ENCODE measurements at regions not wholly inside any gene's neighbourhood (a gene's known extent, or its start where the extent isn't known, plus 50 kb on each side); places are given as distances from the start of the nearest gene placed in this dataset.

DNA sequence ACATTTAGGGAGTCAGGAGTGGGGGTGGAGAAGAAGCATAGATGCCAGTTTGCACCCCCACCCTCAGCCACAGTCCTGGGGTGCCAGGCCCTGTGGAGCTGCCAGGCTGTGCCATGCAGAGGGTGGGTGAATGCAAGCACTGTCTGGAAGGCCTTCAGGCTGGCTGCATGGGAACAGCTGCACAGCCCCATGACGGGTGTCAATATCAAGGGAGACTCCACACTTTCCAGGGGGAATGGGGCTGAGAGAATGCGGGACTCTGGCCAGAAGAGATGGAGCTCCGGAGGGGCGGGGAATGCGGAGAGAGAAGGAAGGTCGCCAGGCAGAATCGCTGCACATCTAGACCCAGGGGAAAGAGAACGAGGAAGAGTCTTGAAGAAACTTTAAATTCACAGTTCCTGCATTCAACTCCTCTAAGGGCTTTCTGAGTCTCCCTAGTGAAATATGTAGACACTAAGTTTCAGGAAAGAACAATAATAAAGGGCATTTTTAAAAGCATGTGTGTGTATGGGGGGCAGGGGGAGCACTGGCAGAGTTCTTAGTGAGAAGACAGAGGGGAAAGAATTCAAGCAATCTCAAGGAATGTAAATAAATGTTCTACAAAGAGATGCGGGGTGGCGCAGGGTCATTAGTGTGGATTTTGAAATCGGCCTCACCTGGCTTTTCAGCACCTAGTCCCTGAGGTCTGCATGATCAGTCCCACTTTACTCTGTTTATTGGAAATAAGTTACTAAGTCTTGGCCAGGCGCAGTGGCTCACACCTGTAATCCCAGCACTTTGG is 59.1 kb downstream of the BOD1 start:
- H3K4me1 ChIP-seq = peaks cover 3% of the 10 kb centered on the region
- TF ChIP-seq CTCF (IDR thresholded peaks at IDR 0.05) = no peak
- H2AFZ ChIP-seq = peak overlapping the region; percentile 10
- H3K9me3 ChIP-seq (ENCODE audit: control insufficient read depth, low read length) = no peaks in the 10 kb centered on the region
- no peak overlapping the region for H3K9ac ChIP-seq
- no peak overlapping the region for H3K4me3 ChIP-seq (ENCODE audit: low read depth, low read length)
- H3K27me3 ChIP-seq (ENCODE audit: control insufficient read depth, insufficient read depth, low read length) = no peaks in the 10 kb centered on the region
- H3K36me3 ChIP-seq (ENCODE audit: control insufficient read depth, insufficient read depth, low read length) = no peaks in the 10 kb centered on the region
- no peaks in the 10 kb centered on the region for H3K79me2 ChIP-seq
- H3K4me2 ChIP-seq (ENCODE audit: low read length) = no peak overlapping the region
- H3K27ac ChIP-seq = no peak overlapping the region

DNA sequence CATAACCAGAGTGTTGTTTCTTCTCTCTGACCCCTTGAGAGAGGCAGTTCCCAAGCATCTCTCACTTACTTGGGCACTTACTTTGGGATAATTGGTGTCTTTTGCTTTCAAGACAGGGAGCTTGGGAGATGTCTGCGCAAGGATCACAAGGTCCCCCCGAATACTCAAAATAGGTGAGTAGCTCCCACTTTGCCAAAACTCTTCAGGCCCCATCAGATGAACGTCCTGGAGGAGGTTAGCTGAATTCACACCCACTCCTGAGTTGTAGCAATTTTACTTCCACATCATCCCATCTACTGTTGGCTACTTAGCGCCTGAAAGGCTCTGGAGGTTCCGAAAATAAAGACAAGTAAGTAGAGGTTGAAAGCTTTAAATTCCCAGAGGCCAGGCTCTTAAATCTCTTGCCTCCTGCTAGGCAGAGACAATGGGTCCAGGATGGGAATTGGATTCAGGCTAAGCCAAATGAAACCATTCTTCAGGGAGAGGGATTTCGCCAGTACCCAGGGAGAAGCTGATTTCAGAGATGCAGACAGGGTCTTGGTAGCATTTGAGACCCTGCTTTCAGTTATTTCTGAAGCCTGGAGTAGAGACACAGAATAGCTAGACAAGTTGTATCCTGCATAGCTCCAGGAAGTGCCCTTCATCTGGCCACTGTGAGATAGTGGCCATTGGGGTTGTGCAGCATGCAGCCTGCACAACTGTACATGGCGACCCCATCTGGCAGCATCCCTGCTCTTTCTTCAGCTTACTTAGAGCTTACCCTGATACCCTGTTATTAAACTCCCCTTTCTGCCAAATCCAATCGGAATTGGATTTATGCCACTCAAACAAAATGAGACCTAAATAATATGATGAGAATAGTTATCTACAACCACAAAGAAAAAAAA is 60.1 kb downstream of the BOD1 start:
- Histone ChIP-seq H3K36me3 (ENCODE audit: control insufficient read depth, insufficient read depth, low read length) (no peaks in the 10 kb centered on the region), H3K27ac (no peak overlapping the region), H3K4me1 (peaks cover 3% of the 10 kb centered on the region), H3K9me3 (ENCODE audit: control insufficient read depth, low read length) (no peaks in the 10 kb centered on the region), H3K4me2 (ENCODE audit: low read length) (no peak overlapping the region), H3K79me2 (no peaks in the 10 kb centered on the region), H3K27me3 (ENCODE audit: control insufficient read depth, insufficient read depth, low read length) (no peaks in the 10 kb centered on the region), H3K4me3 (ENCODE audit: low read depth, low read length) (no peak overlapping the region), H3K9ac (no peak overlapping the region), H2AFZ (no peak overlapping the region)
- TF ChIP-seq CTCF (IDR thresholded peaks at IDR 0.05) = no peak

- Histone ChIP-seq H3K9me3 (ENCODE audit: control insufficient read depth, low read length) (no peaks in the 10 kb centered on the region), H3K36me3 (ENCODE audit: control insufficient read depth, insufficient read depth, low read length) (no peaks in the 10 kb centered on the region), H3K4me3 (ENCODE audit: low read depth, low read length) (no peak overlapping the region), H3K27me3 (ENCODE audit: control insufficient read depth, insufficient read depth, low read length) (no peaks in the 10 kb centered on the region), H3K4me1 (peaks cover 3% of the 10 kb centered on the region), H3K79me2 (no peaks in the 10 kb centered on the region), H2AFZ (no peak overlapping the region), H3K9ac (no peak overlapping the region), H3K27ac (no peak overlapping the region), H3K4me2 (ENCODE audit: low read length) (no peak overlapping the region)
- no peak for TF ChIP-seq CTCF (IDR thresholded peaks at IDR 0.05)
Observed at GRCh38 chr5:173554989-173555705, 61.3 kb downstream of the BOD1 start.

DNA sequence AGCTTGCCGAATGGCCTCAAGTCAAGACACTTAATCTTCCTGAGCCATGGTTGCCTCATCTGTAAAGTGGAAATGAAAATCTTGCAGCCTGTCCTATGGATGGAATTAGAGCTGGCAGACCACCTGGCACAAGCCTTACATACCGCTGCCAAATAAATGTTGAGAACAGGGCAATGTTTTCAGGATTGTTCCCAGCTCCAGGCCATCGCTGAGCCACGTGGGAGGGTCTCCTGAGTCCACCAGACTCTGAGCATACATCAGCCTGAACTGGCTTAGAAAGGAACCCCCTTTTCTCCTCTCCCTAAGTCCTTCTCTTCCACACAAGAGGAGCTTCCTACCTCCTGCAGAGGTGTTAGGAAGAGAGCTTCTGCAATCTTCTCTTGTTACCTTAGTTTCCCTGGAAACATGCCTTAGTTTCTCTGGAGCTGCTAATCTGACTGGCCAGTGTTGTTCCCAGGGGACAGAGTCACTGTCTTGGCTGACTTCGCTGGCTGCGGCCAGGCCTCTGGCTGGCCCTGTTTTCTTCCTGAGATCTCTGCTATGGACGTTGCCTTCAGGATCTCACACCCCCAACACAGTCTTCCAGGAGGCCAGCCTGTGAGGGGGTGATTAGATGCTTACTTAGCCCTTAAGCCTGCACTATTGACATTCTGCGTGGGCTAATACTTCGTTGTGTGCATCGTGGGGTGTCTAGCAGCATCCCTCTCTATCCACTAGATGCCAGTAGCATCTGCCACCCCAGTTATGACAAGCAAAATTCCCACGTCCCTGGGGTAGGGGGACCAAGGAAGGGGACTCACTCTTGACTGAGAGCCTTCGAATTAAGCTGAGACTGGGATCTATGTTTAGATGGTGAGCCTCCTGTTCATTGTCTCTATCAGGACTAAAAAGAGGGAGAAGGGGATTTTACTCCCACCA is 62.2 kb downstream of the BOD1 start:
- Histone ChIP-seq H3K9me3 (ENCODE audit: control insufficient read depth, low read length) (no peaks in the 10 kb centered on the region), H3K4me1 (peaks cover 3% of the 10 kb centered on the region), H2AFZ (no peak overlapping the region), H3K9ac (no peak overlapping the region), H3K4me2 (ENCODE audit: low read length) (no peak overlapping the region), H3K4me3 (ENCODE audit: low read depth, low read length) (no peak overlapping the region), H3K79me2 (no peaks in the 10 kb centered on the region), H3K27me3 (ENCODE audit: control insufficient read depth, insufficient read depth, low read length) (no peaks in the 10 kb centered on the region), H3K36me3 (ENCODE audit: control insufficient read depth, insufficient read depth, low read length) (no peaks in the 10 kb centered on the region), H3K27ac (no peak overlapping the region)
- TF ChIP-seq CTCF (IDR thresholded peaks at IDR 0.05) = no peak
